Suppressor macrophage treated with lipopolysaccharide for 4 hours (primary cell): ENCODE measurements at regions not wholly inside any gene's neighbourhood (a gene's known extent, or its start where the extent isn't known, plus 50 kb on each side); places are given as distances from the start of the nearest gene placed in this dataset.
"Not testable (repeated sequence)": the region's sequence is repeated elsewhere in the genome, so short reads cannot be mapped to it uniquely, and the experiment has no call there.

Source experiments
- DNase-seq: peaks from one replicate; pipeline ENCODE4 v3.0.0-alpha.2; 2020

DNA sequence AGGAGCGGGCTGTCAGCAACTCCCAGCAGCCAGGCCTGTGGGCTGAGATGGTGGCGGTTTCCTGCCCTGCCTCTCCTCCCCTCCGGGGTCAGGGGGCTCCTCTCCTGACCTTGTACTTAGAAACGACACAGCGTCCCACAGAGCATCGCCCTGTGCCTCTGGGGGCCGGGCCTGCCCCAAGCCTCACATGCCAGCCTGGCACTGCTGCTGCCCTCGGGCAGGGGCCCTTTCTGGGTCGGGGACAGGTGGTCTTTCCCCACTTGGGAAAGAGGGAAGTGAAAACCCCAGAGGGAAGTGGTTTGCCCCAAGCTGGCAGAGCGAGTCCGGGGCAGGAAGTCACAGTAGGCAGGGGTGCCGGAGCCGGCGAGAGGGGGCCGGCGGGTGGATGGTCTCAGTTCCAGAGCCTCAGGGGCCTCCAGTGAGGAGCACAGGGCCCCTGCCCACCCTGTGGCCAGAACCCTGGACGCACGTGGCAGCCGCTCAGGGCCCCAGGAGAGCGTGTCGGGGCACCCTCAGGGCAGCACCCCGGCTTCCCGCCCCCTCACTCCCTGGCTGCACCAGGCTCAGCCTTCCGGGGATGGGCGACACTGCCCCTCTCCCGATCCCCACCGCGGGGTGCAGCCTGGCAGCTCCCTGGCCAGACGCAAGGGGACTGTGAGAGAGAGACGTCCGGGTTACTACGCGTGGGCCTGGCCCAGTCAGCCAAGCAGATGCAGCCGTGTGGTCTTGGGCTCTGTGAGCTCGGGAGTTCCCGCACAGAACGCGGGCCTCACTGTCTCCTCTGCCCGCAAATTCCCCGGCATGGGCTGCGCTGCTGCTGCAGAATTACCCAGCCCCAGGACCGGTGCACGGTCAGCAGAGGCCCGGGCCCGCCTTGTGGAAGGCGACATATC lies 4382.9 kb upstream of the TPTE start:
- DNase-seq = not testable (repeated sequence)

DNA sequence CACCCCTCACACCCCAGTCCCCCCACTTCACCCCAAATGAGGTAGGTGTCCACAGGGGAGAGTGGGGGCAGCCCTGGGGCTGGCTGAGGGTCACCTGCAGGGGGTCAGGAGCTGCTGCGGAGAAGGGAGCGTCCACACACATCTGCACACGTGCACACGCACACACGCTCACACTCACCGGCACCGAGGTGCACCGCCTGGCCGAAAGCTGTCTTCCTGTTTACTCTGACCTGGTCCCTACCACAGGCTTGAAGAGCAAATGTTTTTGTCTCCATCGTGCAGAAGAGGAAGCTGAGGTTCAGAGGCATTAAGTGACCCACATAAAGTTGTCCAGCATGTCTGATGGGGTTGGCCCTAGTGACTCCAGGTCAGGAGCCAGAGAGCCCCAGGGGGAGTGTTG lies 4382.1 kb upstream of the TPTE start:
- DNase-seq = not testable (repeated sequence)

DNA sequence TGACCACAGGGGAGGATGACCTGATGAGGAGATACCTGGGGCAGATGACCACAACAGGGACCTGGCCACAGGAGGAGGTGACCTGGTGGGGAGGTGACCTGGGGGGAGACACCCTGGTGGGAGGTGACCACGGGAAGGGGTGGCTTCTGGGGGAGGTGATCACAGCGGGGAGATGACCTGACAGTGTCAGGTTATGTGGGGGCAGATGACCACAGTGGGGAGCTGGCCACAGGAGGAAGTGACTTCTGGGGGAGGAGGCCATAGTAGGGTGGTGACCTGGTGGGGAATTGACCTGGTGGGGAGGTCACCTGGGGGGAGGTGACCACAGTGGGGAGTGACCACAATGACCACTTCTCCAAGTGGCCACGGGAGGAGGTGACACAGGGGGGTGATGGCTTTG lies 4381.5 kb upstream of the TPTE start:
- not testable (repeated sequence) for DNase-seq

DNA sequence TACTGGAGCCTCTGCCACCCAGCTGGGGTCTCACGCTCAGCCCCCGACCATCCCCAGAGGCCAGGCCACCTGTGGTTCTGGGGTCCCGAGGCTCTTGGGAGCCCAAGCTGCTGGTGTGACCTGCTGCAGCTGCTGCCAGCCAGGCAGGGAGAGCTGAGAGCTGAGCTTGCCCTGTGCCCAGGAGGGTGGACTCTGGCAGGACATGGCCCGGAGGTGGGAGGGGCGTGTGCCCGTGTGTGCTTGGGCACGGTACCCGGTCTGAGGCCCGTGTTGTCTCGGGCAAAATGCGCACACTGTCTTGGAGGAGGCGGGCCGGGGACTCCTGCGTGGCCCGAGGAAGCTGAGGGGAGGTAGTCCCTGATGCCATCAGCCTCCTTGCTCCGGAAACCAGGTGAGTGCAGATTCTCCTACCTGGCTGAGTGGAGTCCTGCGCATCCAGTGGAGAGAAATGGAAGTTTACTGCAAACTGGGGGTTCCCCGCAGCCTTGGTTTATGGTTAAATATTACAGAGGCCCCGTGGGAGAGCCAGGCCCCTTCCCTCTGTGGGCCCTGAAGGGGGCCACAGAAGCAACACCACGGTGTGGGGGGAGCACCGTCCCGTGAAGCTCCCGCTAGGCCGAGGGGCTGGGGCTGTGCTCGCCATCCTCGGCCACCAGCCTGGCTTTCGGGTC lies 4380.8 kb upstream of the TPTE start:
- DNase-seq = not testable (repeated sequence)

DNA sequence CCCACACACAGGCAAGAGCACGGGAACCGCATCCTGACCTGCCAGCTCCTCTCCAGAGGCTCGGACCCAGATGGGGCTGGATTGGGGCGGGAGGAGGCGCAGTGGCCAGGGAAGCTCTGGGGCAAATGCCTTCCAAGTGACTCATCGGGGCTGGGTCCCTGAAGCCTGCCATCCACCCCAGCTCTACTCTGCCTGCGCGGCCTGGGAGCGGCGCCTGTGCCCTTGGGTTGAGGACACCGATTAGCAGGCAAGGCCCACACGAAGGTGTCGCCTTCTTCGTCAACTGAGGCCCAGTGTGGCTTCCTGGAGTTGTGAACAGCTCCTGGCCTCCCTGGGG lies 4380.3 kb upstream of the TPTE start:
- not testable (repeated sequence) for DNase-seq

DNA sequence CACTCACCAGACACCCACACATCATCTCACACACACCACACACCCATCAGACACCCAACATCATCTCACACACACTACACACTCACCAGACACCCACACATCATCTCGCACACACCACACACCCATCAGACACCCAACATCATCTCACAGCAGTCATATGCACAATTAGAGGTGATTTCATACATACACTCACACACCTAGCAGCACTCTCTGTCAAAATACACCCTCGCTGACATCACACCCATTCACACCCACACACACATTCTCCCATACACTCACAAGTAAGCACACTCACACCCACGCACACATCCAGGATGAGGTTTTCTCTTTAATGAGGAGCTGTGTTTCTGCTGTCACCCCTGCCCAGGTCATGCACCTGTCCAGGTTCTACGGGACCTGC lies 4368.2 kb upstream of the TPTE start:
- not testable (repeated sequence) for DNase-seq

DNA sequence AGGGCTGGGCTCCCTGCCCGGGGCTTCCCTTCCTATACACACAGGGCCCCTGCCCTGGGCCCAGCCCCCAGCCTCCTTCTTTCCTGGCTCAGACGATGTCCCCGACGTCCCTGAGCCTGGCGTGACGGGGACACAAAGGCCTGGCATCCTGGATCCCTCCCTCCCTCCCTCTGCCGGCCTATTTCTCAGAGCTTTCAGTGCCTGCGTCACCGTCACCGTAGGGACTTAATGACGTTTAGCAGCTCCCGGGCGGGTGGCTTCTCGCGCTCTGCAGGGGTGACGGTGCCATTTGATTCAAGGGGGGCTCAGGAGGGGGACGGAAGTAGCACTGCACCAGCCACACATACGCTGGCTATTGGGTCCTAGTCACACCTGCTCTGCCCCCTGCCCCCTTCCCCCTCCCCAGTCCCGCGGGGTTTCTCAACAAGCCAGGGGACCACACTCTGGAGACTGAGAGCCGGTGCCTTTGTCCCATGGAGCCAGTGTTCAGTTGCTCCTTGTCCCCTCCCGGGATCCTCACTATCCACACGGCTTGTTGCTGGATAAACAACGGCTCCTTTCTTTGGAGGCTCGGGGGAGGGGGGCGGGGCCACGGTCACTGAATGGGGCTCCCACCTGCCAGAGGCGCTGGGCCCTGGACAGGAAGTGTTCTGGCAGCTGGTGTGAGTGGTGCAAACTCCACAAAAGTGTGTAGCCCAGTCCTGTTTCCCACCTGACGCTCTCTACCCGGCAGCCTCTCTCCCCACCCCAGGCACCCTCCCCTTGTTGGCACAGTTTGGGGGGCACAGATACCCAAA lies 4366.7 kb upstream of the TPTE start:
- DNase-seq = not testable (repeated sequence)

DNA sequence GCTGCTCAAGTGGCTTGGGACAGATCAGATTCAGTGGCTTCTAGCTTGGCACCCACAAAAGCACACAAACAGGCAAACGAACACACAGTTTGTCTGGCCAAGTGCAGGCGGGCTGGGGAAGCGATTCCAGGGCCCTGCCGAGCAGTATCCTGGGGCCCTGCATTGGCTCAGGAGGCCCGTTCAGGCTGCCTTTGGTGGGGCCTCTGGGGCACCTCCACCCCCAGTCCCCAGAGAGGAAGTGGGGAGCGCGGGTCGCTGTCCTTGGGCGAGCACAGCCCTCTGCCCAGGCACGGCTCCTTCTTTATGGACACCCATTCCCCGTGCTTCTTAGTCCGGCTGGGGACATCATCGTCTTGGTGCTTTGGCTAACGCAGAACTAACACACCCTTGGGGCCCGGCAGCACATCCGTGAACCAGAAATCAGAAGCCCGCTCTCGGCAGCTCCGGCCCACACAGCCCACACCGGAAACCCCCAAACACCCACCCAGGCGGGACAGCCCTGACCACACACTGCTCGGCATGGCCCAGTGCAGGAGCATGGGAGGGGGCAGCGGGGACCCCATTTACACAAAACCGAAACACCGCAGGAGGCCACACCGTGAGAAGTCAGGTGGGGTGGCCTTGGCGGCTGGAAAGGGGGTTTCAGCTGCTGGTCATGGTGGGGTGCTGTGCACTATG lies 4364.5 kb upstream of the TPTE start:
- not testable (repeated sequence) for DNase-seq

DNA sequence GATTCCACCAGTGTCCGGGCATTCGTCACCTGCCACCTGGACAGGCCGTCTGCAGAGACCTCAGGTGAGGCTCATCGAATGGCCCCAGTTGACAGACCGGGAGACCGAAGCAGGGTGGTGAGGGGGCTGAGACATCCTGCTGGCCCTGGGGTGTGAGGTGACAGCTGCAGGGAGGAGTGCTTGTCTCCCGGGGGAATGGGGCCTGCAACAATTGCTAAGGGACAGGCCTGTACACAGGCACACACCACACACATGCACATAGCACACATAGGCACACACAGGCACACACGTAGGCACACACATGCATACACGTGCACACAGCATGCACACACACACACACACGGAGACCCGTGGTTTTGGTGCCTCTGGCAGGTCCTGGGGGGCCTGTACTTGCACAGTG lies 4363.9 kb upstream of the TPTE start:
- not testable (repeated sequence) for DNase-seq

DNA sequence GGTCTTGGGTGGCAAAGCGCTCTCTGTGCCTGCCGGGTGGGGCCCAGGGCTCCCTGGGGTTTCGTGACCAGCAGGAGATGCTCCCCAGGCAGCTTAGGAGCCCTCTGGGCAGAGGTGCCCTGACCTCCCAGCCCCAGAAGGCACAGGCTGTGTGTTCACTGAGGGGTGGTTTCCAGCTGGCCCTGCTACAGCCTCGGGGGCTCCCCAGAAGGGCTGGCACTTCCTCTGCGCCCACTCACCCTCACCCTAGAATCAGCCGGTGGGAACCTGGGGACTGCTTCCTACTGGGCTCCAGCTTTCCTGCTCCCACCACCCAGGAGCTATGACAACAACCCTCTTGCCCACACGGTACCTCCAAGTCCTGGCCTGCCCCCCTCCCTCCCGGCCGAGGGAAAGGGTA lies 4363.2 kb upstream of the TPTE start:
- not testable (repeated sequence) for DNase-seq
